ACC112 (cell line): ENCODE measurements at regions not wholly inside any gene's neighbourhood (a gene's known extent, or its start where the extent isn't known, plus 50 kb on each side); places are given as distances from the start of the nearest gene placed in this dataset.

Experiments
- H2AFZ ChIP-seq: fragments of 200-600 bp; sonication (generic); one replicate; pipeline ENCODE4 v1.6.0; 2017; ENCODE audit warnings: antibody characterized with exemption, low read length; ENCODE audit not compliant: unreplicated experiment
- H3K27ac ChIP-seq: fragments of 200-600 bp; sonication (generic); 2 replicates; pipeline ENCODE4 v1.5.1; 2014; ENCODE audit warnings: low read depth, mild to moderate bottlenecking, antibody characterized with exemption, low read length, moderate library complexity
- H3K27me3 ChIP-seq: fragments of 200-600 bp; sonication (generic); 2 replicates; pipeline ENCODE4 v1.6.1; 2014; ENCODE audit warnings: mild to moderate bottlenecking, antibody characterized with exemption, low read length, moderate library complexity, mixed read lengths; ENCODE audit not compliant: insufficient read depth
- H3K36me3 ChIP-seq: fragments of 200-600 bp; sonication (generic); 2 replicates; pipeline ENCODE4 v1.6.1; 2016; ENCODE audit warnings: mild to moderate bottlenecking, antibody characterized with exemption, low read length, moderate library complexity, mixed read lengths; ENCODE audit not compliant: insufficient read depth
- H3K4me1 ChIP-seq: fragments of 200-600 bp; sonication (generic); one replicate; pipeline ENCODE4 v1.6.1; 2016; ENCODE audit warnings: low read length, mixed read lengths; ENCODE audit not compliant: insufficient read depth, unreplicated experiment, control insufficient read depth
- H3K4me3 ChIP-seq: fragments of 200-600 bp; sonication (generic); 2 replicates; pipeline ENCODE4 v1.5.1; 2014; ENCODE audit warnings: mild to moderate bottlenecking, low read depth, low read length
- H3K79me2 ChIP-seq: fragments of 200-600 bp; sonication (generic); one replicate; pipeline ENCODE4 v1.6.0; 2016; ENCODE audit warnings: low read length; ENCODE audit not compliant: control insufficient read depth, unreplicated experiment, insufficient read depth

GRCh38 chr5:72036951-72037350 is 70.3 kb upstream of the MAP1B start:
- no peaks in the 10 kb centered on the region for H3K79me2 ChIP-seq
- no peak overlapping the region for H3K4me3 ChIP-seq
- H3K36me3 ChIP-seq: no peaks in the 10 kb centered on the region
- no peak overlapping the region for H2AFZ ChIP-seq
- no peak overlapping the region for H3K27ac ChIP-seq
- no peaks in the 10 kb centered on the region for H3K4me1 ChIP-seq
- peaks cover 40% of the 10 kb centered on the region for H3K27me3 ChIP-seq

- Histone ChIP-seq H2AFZ (no peak overlapping the region), H3K27ac (no peak overlapping the region)
Measured at GRCh38 chr5:72040513-72040912, 66.8 kb upstream of the MAP1B start.

GRCh38 chr5:72041654-72042053 is 65.6 kb upstream of the MAP1B start:
- Histone ChIP-seq H3K36me3 (no peaks in the 10 kb centered on the region), H3K4me1 (no peaks in the 10 kb centered on the region), H3K79me2 (no peaks in the 10 kb centered on the region), H3K27ac (no peak overlapping the region), H2AFZ (no peak overlapping the region), H3K4me3 (no peak overlapping the region), H3K27me3 (peaks cover 48% of the 10 kb centered on the region)

More at GRCh38 chr5:72040513-72040912, 66.8 kb upstream of the MAP1B start:
- Histone ChIP-seq H3K27me3 (peaks cover 52% of the 10 kb centered on the region), H3K4me3 (no peak overlapping the region), H3K79me2 (no peaks in the 10 kb centered on the region), H3K4me1 (no peaks in the 10 kb centered on the region), H3K36me3 (no peaks in the 10 kb centered on the region)

GRCh38 chr5:72042097-72042496 is 65.2 kb upstream of the MAP1B start:
- no peaks in the 10 kb centered on the region for H3K79me2 ChIP-seq
- H3K36me3 ChIP-seq: no peaks in the 10 kb centered on the region
- no peaks in the 10 kb centered on the region for H3K4me1 ChIP-seq
- no peak overlapping the region for H2AFZ ChIP-seq
- no peak overlapping the region for H3K27ac ChIP-seq
- peaks cover 45% of the 10 kb centered on the region for H3K27me3 ChIP-seq
- no peak overlapping the region for H3K4me3 ChIP-seq

GRCh38 chr5:72045692-72046091 is 61.6 kb upstream of the MAP1B start:
- H2AFZ ChIP-seq: no peak overlapping the region
- no peaks in the 10 kb centered on the region for H3K4me1 ChIP-seq
- no peaks in the 10 kb centered on the region for H3K79me2 ChIP-seq
- H3K36me3 ChIP-seq: no peaks in the 10 kb centered on the region
- H3K27me3 ChIP-seq: peaks cover 54% of the 10 kb centered on the region
- H3K27ac ChIP-seq: no peak overlapping the region
- no peak overlapping the region for H3K4me3 ChIP-seq

GRCh38 chr5:72046106-72046505 is 61.2 kb upstream of the MAP1B start:
- H2AFZ ChIP-seq: no peak overlapping the region
- H3K27ac ChIP-seq: no peak overlapping the region
- H3K79me2 ChIP-seq: no peaks in the 10 kb centered on the region
- no peaks in the 10 kb centered on the region for H3K36me3 ChIP-seq
- no peaks in the 10 kb centered on the region for H3K4me1 ChIP-seq
- no peak overlapping the region for H3K4me3 ChIP-seq
- peaks cover 50% of the 10 kb centered on the region for H3K27me3 ChIP-seq

- Histone ChIP-seq H3K27me3 (peaks cover 64% of the 10 kb centered on the region), H3K4me3 (no peak overlapping the region), H3K36me3 (no peaks in the 10 kb centered on the region)
Measured at GRCh38 chr5:72055636-72056035, 51.6 kb upstream of the MAP1B start.

More at GRCh38 chr5:72055636-72056035, 51.6 kb upstream of the MAP1B start:
- H2AFZ ChIP-seq: no peak overlapping the region
- no peaks in the 10 kb centered on the region for H3K79me2 ChIP-seq
- H3K27ac ChIP-seq: no peak overlapping the region
- H3K4me1 ChIP-seq: no peaks in the 10 kb centered on the region
